ENCODE measurements at regions not wholly inside any gene's neighbourhood (a gene's known extent, or its start where the extent isn't known, plus 50 kb on each side); places are given as distances from the start of the nearest gene placed in this dataset.

- no peak overlapping the region for H3K4me2 ChIP-seq
- no peak for TF ChIP-seq CTCF (conservative IDR thresholded peaks at IDR 0.05; ENCODE audit: low read depth, low read length)
- H3K9ac ChIP-seq: no peak overlapping the region
- H3K27me3 ChIP-seq (ENCODE audit: insufficient read depth, low read depth): no peaks in the 10 kb centered on the region
- H4K20me1 ChIP-seq (ENCODE audit: insufficient read depth): no peaks in the 10 kb centered on the region
- no peaks in the 10 kb centered on the region for H3K79me2 ChIP-seq (ENCODE audit: insufficient read depth, low read depth)
- H3K36me3 ChIP-seq (ENCODE audit: insufficient read depth): no peaks in the 10 kb centered on the region
- H3K27ac ChIP-seq: no peak overlapping the region
- no peaks in the 10 kb centered on the region for H3K4me1 ChIP-seq (ENCODE audit: low read depth, poor library complexity, severe bottlenecking)
- H3K4me3 ChIP-seq (IDR thresholded peaks at IDR 0.05; ENCODE audit: insufficient read depth, low read depth, low read length): no peak overlapping the region
- no peak overlapping the region for H2AFZ ChIP-seq (ENCODE audit: low read depth)
These were observed 54.9 kb upstream of the SMOC2 start for GRCh38 chr6:168385858-168386735.

- TF ChIP-seq CTCF (conservative IDR thresholded peaks at IDR 0.05; ENCODE audit: low read depth, low read length): no peak
- Histone ChIP-seq H4K20me1 (ENCODE audit: insufficient read depth) (no peaks in the 10 kb centered on the region), H2AFZ (ENCODE audit: low read depth) (no peak overlapping the region), H3K4me1 (ENCODE audit: low read depth, poor library complexity, severe bottlenecking) (no peaks in the 10 kb centered on the region), H3K27ac (no peak overlapping the region), H3K79me2 (ENCODE audit: insufficient read depth, low read depth) (no peaks in the 10 kb centered on the region), H3K4me3 (IDR thresholded peaks at IDR 0.05; ENCODE audit: insufficient read depth, low read depth, low read length) (no peak overlapping the region), H3K4me2 (no peak overlapping the region), H3K27me3 (ENCODE audit: insufficient read depth, low read depth) (no peaks in the 10 kb centered on the region), H3K9ac (no peak overlapping the region), H3K36me3 (ENCODE audit: insufficient read depth) (no peaks in the 10 kb centered on the region)
These were observed 54.0 kb upstream of the SMOC2 start for GRCh38 chr6:168386973-168387372.

- Histone ChIP-seq H3K27ac (no peak overlapping the region), H3K4me1 (ENCODE audit: low read depth, poor library complexity, severe bottlenecking) (no peaks in the 10 kb centered on the region), H3K27me3 (ENCODE audit: insufficient read depth, low read depth) (no peaks in the 10 kb centered on the region), H4K20me1 (ENCODE audit: insufficient read depth) (no peaks in the 10 kb centered on the region), H3K9ac (no peak overlapping the region), H3K36me3 (ENCODE audit: insufficient read depth) (no peaks in the 10 kb centered on the region), H3K79me2 (ENCODE audit: insufficient read depth, low read depth) (no peaks in the 10 kb centered on the region), H3K4me3 (IDR thresholded peaks at IDR 0.05; ENCODE audit: insufficient read depth, low read depth, low read length) (no peak overlapping the region), H2AFZ (ENCODE audit: low read depth) (no peak overlapping the region), H3K4me2 (no peak overlapping the region)
- TF ChIP-seq CTCF (conservative IDR thresholded peaks at IDR 0.05; ENCODE audit: low read depth, low read length): no peak
These were observed 53.6 kb upstream of the SMOC2 start for GRCh38 chr6:168387426-168387825.

- Histone ChIP-seq H3K27me3 (ENCODE audit: insufficient read depth, low read depth) (no peaks in the 10 kb centered on the region), H3K27ac (no peak overlapping the region), H3K4me1 (ENCODE audit: low read depth, poor library complexity, severe bottlenecking) (no peaks in the 10 kb centered on the region), H3K79me2 (ENCODE audit: insufficient read depth, low read depth) (no peaks in the 10 kb centered on the region), H4K20me1 (ENCODE audit: insufficient read depth) (no peaks in the 10 kb centered on the region), H2AFZ (ENCODE audit: low read depth) (no peak overlapping the region), H3K4me3 (IDR thresholded peaks at IDR 0.05; ENCODE audit: insufficient read depth, low read depth, low read length) (no peak overlapping the region), H3K4me2 (no peak overlapping the region), H3K36me3 (ENCODE audit: insufficient read depth) (no peaks in the 10 kb centered on the region), H3K9ac (no peak overlapping the region)
- TF ChIP-seq CTCF (conservative IDR thresholded peaks at IDR 0.05; ENCODE audit: low read depth, low read length): no peak
These were observed 53.1 kb upstream of the SMOC2 start for GRCh38 chr6:168387911-168388310.
